ENCODE measurements at regions not wholly inside any gene's neighbourhood (a gene's known extent, or its start where the extent isn't known, plus 50 kb on each side); places are given as distances from the start of the nearest gene placed in this dataset.

DNA sequence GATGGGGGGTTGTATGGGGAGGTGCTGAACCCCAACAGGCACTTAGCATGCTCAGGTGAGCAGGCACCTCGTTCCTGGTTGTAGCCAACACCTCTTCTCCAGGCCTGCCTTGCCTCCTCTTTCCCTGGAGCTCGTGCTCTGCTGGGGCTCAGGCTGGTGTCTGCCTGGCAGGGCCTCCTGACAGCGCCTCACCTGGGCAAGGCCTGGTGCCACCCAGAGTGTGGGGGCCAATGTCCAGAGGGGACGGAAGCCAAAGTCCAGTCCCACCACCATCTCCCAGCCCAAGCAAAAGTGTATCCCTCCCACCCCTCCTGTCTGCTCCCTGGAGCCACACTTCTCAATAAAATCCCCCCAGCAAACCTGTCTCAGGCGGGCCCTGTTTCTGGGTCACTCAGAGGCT lies 304.2 kb upstream of the TNRC6C start:
- TF ChIP-seq, protein P1, sequence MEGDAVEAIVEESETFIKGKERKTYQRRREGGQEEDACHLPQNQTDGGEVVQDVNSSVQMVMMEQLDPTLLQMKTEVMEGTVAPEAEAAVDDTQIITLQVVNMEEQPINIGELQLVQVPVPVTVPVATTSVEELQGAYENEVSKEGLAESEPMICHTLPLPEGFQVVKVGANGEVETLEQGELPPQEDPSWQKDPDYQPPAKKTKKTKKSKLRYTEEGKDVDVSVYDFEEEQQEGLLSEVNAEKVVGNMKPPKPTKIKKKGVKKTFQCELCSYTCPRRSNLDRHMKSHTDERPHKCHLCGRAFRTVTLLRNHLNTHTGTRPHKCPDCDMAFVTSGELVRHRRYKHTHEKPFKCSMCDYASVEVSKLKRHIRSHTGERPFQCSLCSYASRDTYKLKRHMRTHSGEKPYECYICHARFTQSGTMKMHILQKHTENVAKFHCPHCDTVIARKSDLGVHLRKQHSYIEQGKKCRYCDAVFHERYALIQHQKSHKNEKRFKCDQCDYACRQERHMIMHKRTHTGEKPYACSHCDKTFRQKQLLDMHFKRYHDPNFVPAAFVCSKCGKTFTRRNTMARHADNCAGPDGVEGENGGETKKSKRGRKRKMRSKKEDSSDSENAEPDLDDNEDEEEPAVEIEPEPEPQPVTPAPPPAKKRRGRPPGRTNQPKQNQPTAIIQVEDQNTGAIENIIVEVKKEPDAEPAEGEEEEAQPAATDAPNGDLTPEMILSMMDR (IDR thresholded peaks at IDR 0.05): no peak
- TF ChIP-seq POLR2A (IDR thresholded peaks at IDR 0.05): no peak
- TF ChIP-seq POLR2AphosphoS5 (IDR thresholded peaks at IDR 0.05): no peak

All from upper lobe of left lung (tissue), 4 donors.